Spleen (tissue), 7 donors: ENCODE measurements at regions not wholly inside any gene's neighbourhood (a gene's known extent, or its start where the extent isn't known, plus 50 kb on each side); places are given as distances from the start of the nearest gene placed in this dataset.

Source experiments
- POLR2A ChIP-seq, 3 donors: fragments of 450-650 bp; IDR thresholded peaks; one replicate each; pipeline ENCODE4 v1.5.1; 2017; ENCODE audit warnings: antibody characterized with exemption in 3 of 3, mild to moderate bottlenecking in 1 of 3
- POLR2AphosphoS5 ChIP-seq, 3 donors: sonication (generic); formaldehyde crosslinking; IDR thresholded peaks; one replicate each; pipeline ENCODE4 v1.5.1; 2017; ENCODE audit warnings: antibody characterized with exemption in 3 of 3
- TF ChIP-seq, protein P1 (sequence below), 11 experiments: fragments of 200-600 bp in 7 of 11; fragments of 450-650 bp in 4 of 11; sonication (generic) in 4 of 11; IDR thresholded peaks in 8 of 11; conservative IDR thresholded peaks in 3 of 11; 1 replicate in 7 of 11; 2 replicates in 4 of 11; pipeline versions ENCODE4 v1.4.0 to v1.8.0; 2016 to 2021; ENCODE audit warnings: antibody characterized with exemption in 11 of 11, inconsistent platforms in 4 of 11, mild to moderate bottlenecking in 1 of 11
- donor health status: DM: no; HTN: no; CAD: no; lungs with moderate emphysema.
- donor health status: DM: no; HTN: no; CAD: no.
- donor health status: DM: no; HTN: no; CAD: no.

DNA sequence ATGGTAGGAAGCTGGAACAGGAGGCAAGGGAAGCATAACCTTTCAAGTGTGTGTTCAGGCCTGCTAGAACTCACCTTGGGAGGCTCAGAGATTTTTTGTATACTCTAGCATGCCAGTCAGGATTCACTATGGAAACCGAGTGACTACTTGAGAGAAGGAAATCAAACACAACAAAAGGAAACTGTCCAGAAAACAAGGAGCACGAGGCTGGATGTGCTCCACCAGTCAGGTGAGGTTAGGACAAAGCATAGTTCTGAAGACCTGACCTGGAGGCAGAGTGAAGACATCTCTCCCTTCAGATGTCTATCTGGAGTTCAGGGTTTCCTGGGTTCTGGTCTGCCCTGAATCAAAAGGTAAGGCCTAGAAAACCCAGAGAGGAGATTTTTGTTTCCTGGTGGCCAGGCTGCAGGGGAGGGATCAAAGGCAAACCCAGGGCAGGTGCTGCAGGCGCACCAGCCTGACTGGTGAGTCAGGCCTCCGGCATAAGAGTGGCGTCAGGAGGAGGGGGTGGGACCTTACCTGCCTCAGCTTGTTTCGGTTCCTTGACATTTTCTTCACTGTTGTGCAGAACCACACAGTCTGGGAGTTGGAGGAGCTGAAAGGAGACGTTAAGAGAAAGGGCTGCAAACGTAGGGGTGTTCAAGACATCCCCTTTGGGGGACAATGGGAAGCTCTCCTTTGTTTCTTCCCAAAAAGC, 52.2 kb upstream of the OSBPL11 start:
- TF ChIP-seq, protein P1, sequence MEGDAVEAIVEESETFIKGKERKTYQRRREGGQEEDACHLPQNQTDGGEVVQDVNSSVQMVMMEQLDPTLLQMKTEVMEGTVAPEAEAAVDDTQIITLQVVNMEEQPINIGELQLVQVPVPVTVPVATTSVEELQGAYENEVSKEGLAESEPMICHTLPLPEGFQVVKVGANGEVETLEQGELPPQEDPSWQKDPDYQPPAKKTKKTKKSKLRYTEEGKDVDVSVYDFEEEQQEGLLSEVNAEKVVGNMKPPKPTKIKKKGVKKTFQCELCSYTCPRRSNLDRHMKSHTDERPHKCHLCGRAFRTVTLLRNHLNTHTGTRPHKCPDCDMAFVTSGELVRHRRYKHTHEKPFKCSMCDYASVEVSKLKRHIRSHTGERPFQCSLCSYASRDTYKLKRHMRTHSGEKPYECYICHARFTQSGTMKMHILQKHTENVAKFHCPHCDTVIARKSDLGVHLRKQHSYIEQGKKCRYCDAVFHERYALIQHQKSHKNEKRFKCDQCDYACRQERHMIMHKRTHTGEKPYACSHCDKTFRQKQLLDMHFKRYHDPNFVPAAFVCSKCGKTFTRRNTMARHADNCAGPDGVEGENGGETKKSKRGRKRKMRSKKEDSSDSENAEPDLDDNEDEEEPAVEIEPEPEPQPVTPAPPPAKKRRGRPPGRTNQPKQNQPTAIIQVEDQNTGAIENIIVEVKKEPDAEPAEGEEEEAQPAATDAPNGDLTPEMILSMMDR (IDR thresholded peaks at IDR 0.05 in 8 of 11, conservative IDR thresholded peaks at IDR 0.05 in 3 of 11) = no peak
- TF ChIP-seq POLR2AphosphoS5 (IDR thresholded peaks at IDR 0.05) (no peak), POLR2A (IDR thresholded peaks at IDR 0.05) (no peak)
